Putamen (tissue), 1 donor: ENCODE measurements at regions not wholly inside any gene's neighbourhood (a gene's known extent, or its start where the extent isn't known, plus 50 kb on each side); places are given as distances from the start of the nearest gene placed in this dataset.

Experiments used
- DNase-seq: peaks from one replicate; pipeline ENCODE4 v3.0.0-alpha.2; 2016; ENCODE audit warnings: low spot score

- DNase-seq = no peak
Observed at GRCh38 chr4:31059753-31060522, 339.8 kb downstream of the PCDH7 start.

DNA sequence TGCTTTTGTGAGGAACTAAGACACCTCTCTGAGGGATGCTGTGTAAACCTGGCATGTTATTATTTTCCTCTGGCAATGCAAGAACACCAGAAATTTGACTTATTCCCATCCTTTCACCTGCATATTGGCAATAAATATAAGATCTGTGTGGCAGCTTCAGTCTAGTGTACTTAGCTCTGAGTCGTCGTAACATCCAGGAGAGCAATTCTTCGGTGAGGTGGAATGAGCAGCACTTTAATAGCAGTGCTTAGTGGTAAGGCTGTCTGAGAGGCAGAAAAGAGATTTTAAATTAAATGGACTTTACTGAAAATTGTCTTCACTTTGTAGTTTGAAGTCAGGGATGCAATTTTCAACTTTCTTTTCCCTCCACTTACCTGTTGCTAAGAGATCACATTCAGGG lies 344.9 kb downstream of the PCDH7 start:
- DNase-seq = no peak

DNA sequence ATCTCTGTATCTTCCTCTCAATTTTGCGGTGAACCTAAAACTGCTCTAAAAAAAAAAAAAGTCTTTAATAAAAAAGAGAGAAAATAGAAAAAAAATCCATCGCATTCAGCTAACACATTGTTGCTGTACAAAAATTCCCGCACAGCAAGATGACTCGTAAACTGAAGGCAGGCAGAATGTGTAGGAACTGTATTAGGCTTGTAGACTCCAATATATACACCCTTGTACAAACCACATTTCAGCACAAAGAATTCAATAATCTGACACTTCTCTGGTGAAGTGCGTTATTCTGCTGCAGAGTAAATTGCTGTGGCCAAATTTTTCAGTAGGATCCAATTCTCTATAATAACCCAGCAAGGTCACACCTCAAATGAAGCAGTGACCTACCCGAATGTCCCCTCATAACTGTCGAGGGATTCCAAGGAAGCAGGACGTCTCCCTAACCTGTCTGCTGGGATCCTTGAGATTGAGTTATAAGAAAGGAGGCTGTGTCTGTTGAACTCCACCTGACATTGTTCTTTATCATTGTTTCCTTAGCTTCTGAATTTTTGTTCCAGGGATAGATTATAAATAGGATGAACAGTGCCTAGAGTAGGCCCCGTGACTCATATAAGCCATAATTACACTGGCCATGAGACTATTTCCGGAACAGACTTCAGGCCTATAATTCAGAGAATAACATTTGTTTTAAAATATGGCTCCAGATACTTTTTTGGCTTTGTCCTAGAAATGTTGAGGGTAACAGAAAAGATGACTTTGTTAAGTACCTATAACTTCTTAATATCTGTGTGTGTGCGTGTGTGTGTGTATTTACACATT lies 348.3 kb downstream of the PCDH7 start:
- DNase-seq = no peak

- no peak for DNase-seq
Observed at GRCh38 chr4:31069151-31069550, 349.0 kb downstream of the PCDH7 start.

- DNase-seq = no peak
Observed at GRCh38 chr4:31071508-31072486, 351.6 kb downstream of the PCDH7 start.

DNA sequence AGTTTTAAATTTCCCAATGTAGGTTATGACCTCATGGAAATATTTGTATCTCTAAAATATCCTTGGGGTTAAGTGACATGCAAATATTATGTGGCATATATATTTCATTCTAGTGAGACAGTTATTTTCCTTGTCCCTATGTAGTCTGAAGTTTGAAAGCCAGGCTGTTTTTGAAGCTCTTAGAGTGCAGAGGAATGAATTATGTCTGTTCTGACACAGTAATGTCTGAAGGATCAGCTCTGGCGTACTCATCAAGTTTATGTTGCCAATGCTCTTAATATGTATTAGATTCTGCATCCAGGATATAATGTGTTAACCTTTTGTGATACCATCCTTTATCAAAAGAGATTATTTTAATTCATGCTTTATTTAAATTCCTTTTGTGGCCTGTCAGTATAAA lies 355.8 kb downstream of the PCDH7 start:
- no peak for DNase-seq

- DNase-seq = no peak
Observed at GRCh38 chr4:31078661-31079060, 358.5 kb downstream of the PCDH7 start.

DNA sequence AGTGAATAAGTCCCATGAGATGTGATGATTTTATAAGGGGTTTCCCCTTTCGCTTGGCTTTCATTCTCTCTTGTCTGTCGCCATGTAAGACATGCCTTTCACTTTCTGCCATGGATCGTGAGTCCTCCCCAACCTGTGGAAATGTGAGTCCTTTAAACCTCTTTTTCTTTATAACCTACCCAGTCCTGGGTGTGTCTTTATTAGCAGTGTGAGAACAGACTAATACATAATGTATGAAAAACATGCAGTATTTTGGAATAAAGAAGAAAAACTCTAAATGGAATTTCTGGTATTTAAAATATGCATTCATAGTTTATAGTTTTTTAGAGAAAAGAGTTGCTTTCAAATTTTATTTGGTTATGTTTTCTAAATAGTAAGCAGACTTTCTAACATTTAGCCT lies 360.7 kb downstream of the PCDH7 start:
- DNase-seq = no peak

DNA sequence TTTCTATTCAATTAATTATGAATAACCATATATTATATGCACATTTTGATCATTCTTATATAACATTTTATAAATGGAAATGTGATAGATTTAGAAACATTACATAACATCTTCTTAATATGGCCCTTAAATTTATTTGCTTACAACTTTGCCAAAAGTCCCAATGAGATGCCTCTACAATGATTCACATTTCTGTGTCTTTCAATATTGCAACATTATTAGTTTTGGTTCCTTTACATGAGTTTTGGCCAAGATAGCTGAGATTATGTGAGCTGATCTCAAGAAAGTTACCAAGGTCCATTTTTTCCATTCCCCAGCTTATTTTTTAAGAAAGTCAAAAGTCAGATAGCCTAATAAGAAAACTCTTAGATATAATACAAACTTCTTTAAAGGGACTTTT lies 361.2 kb downstream of the PCDH7 start:
- no peak for DNase-seq

DNA sequence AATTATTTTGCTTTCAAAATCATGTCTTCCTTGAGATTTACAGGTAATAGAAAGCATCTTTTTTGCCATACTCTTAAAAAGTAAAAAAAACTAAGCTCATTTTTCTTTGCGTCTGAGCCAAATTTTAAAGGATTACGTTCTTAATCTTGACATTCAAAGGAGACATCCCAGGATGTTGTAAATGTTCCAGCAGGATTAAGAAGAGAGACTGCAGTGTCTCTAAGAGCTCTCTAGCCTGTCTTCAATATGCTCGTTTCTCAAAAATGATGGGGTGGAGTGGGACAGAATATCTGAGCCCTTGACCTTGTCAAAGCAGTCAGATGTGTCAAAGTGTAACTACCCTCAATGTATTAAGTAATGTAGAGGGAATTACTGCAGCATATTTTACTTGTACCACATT lies 363.3 kb downstream of the PCDH7 start:
- DNase-seq = no peak

DNA sequence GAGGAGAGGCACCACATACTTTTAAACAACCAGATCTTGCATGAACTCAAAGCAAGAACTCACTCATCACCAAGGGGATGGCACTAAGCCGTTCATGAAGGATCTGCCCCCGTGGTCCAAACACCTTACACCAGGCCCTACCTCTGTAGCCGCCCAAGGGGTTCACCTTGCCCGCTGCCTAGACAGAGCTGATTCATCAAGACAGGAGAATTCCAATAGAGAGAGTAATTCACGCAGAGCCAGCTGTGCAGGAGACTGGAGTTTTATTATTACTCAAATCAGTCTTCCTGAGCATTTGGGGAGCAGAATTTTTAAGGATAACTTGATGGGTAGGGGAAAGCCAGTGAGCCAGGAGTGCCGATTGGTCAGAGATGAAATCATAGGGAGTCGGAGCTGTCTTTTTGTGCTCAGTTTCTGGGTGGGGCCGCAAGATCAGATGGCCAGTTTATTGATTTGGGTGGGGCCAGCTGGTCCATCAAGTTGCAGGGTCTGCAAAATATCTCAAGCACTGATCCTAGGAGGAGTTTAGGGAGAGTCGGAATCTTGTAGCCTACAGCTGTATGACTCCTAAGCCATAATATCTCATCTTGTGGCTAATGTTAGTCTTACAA lies 364.7 kb downstream of the PCDH7 start:
- DNase-seq = no peak

- DNase-seq = no peak
Observed at GRCh38 chr4:31085689-31086088, 365.5 kb downstream of the PCDH7 start.

DNA sequence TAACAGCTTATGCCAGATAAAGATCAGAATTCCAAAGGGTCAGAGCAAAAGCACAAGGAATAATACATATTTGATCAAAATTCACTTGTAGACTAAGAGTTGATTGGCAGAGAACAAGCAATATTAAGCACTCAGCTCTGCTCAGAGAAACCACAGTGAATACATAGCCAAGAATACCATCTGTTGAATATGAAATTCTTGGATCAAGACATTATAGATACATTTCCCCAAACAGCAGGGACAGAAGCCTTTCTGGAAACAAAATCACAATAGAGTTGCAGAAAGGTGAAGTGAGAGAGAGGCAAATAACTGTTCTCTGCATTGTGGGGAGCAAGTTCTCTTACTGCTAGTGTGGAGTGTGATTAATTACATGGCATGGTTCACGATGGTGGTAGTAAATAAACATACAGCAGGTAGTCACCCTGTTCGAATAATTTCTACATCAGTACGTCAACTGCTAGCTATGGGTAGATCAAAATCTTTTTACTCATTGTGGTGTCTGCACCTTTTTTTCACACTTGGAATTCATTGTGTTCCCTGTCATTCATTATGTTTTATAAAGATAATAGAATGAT lies 366.7 kb downstream of the PCDH7 start:
- no peak for DNase-seq

- DNase-seq = no peak
Observed at GRCh38 chr4:31088600-31089230, 368.5 kb downstream of the PCDH7 start.

- DNase-seq = no peak
Observed at GRCh38 chr4:31089815-31090214, 369.6 kb downstream of the PCDH7 start.

GRCh38 chr4:31094474-31094873 lies 374.3 kb downstream of the PCDH7 start:
- DNase-seq = no peak

GRCh38 chr4:31097999-31098398 lies 377.8 kb downstream of the PCDH7 start:
- no peak for DNase-seq

- DNase-seq = no peak
Observed at GRCh38 chr4:31100536-31100935, 380.4 kb downstream of the PCDH7 start.

- DNase-seq = no peak
Observed at GRCh38 chr4:31104043-31104442, 383.9 kb downstream of the PCDH7 start.

DNA sequence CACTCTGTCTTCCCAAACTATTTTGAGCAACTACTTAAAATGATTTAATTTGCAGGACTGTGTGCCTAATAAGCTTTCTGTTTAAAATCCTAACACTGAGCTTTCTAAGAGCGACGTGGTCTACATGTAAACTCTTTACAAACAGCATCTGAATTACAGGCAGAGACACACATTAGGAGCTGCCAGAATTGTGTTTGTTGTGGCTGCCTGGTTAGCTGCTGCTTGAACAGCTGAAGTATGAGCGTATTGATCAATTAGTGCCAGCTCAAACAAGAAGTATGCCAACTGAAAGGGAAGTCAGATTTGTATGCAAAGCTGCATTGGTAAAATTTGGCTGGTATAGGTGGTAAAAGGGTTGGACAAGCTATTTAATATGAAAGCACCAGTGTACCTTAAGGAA lies 384.4 kb downstream of the PCDH7 start:
- no peak for DNase-seq

GRCh38 chr4:31106419-31106818 lies 386.2 kb downstream of the PCDH7 start:
- no peak for DNase-seq
